Liver (tissue), 8 donors: ENCODE measurements at regions not wholly inside any gene's neighbourhood (a gene's known extent, or its start where the extent isn't known, plus 50 kb on each side); places are given as distances from the start of the nearest gene placed in this dataset.

ENCODE experiments used
- DNase-seq: peaks from one replicate; pipeline ENCODE4 v3.0.0-alpha.2; 2017; ENCODE audit warnings: low spot score
- H3K27ac ChIP-seq, 2 donors: one replicate each; pipeline ENCODE4 v1.7.0; 2013; ENCODE audit warnings: inconsistent platforms in 2 of 2, low read length in 2 of 2, control low read depth in 1 of 2, low read depth in 1 of 2, mild to moderate bottlenecking in 1 of 2
- H3K27me3 ChIP-seq, 4 donors: one replicate each; pipeline versions ENCODE4 v1.6.1 to v1.7.0; 2013; ENCODE audit warnings: low read length in 3 of 4, inconsistent platforms in 1 of 4, mild to moderate bottlenecking in 1 of 4, moderate library complexity in 1 of 4; ENCODE audit not compliant: control insufficient read depth in 4 of 4, insufficient read depth in 4 of 4
- H3K36me3 ChIP-seq, 4 donors: one replicate each; pipeline versions ENCODE4 v1.6.1 to v1.7.0; 2013; ENCODE audit warnings: low read length in 3 of 4, mild to moderate bottlenecking in 3 of 4, low read depth in 1 of 4, moderate library complexity in 1 of 4; ENCODE audit not compliant: control insufficient read depth in 4 of 4, insufficient read depth in 3 of 4
- H3K4me1 ChIP-seq, 4 donors: one replicate each; pipeline versions ENCODE4 v1.6.1 to v1.7.0; 2013; ENCODE audit warnings: low read length in 3 of 4, mild to moderate bottlenecking in 3 of 4, moderate library complexity in 1 of 4; ENCODE audit not compliant: control insufficient read depth in 4 of 4, insufficient read depth in 4 of 4
- H3K4me3 ChIP-seq, 3 donors: one replicate each; pipeline versions ENCODE4 v1.6.1 to v1.7.0; 2013; ENCODE audit warnings: low read length in 3 of 3, control low read depth in 1 of 3, low read depth in 1 of 3, mild to moderate bottlenecking in 1 of 3
- H3K9ac ChIP-seq, 2 donors: one replicate each; pipeline ENCODE4 v1.7.0; 2013; ENCODE audit warnings: low read length in 2 of 2, mild to moderate bottlenecking in 2 of 2, moderate library complexity in 2 of 2, control low read depth in 1 of 2, low read depth in 1 of 2
- H3K9me3 ChIP-seq, 4 donors: one replicate each; pipeline versions ENCODE4 v1.6.1 to v1.7.0; 2013; ENCODE audit warnings: low read length in 3 of 4; ENCODE audit not compliant: control insufficient read depth in 4 of 4
- ATF3 ChIP-seq: IDR thresholded peaks from 2 replicates; pipeline ENCODE4 v1.6.1; 2016; ENCODE audit warnings: antibody characterized with exemption
- CTCF ChIP-seq: fragments of 150-350 bp; IDR thresholded peaks from 2 replicates; pipeline ENCODE4 v1.5.1; 2017; ENCODE audit warnings: improper control_type of control experiment, low read depth, low read length; ENCODE audit not compliant: missing input control
- EGR1 ChIP-seq, 2 donors: IDR thresholded peaks; 2 replicates each; pipeline ENCODE4 v1.6.1; 2016 to 2018; ENCODE audit warnings: antibody characterized with exemption in 2 of 2, low read depth in 2 of 2
- FOXA1 ChIP-seq: IDR thresholded peaks from 2 replicates; pipeline ENCODE4 v1.6.1; 2016; ENCODE audit warnings: antibody characterized with exemption
- FOXA2 ChIP-seq: IDR thresholded peaks from 2 replicates; pipeline ENCODE4 v1.6.1; 2016; ENCODE audit warnings: antibody characterized with exemption
- GABPA ChIP-seq, 2 donors: IDR thresholded peaks in 1 of 2; conservative IDR thresholded peaks in 1 of 2; 2 replicates each; pipeline ENCODE4 v1.6.1; 2016; ENCODE audit warnings: antibody characterized with exemption in 2 of 2, mild to moderate bottlenecking in 1 of 2, moderate library complexity in 1 of 2
- HNF4A ChIP-seq, 2 donors: conservative IDR thresholded peaks; 2 replicates each; pipeline ENCODE4 v1.6.1; 2016; ENCODE audit warnings: antibody characterized with exemption in 2 of 2, mild to moderate bottlenecking in 2 of 2
- HNF4G ChIP-seq: IDR thresholded peaks from 2 replicates; pipeline ENCODE4 v1.6.1; 2016; ENCODE audit warnings: antibody characterized with exemption
- JUND ChIP-seq, 2 donors: IDR thresholded peaks; 2 replicates each; pipeline ENCODE4 v1.6.1; 2016; ENCODE audit warnings: antibody characterized with exemption in 2 of 2
- MAX ChIP-seq: IDR thresholded peaks from 2 replicates; pipeline ENCODE4 v1.6.1; 2016; ENCODE audit warnings: antibody characterized with exemption
- NR2F2 ChIP-seq: IDR thresholded peaks from 2 replicates; pipeline ENCODE4 v1.6.1; 2016; ENCODE audit warnings: antibody characterized with exemption
- RAD21 ChIP-seq, 2 donors: IDR thresholded peaks; 2 replicates each; pipeline ENCODE4 v1.6.1; 2016; ENCODE audit warnings: antibody characterized with exemption in 2 of 2, mild to moderate bottlenecking in 2 of 2
- REST ChIP-seq: IDR thresholded peaks from 2 replicates; pipeline ENCODE4 v1.6.1; 2016; ENCODE audit warnings: antibody characterized with exemption, mild to moderate bottlenecking
- RXRA ChIP-seq, 2 donors: IDR thresholded peaks; 2 replicates each; pipeline ENCODE4 v1.6.1; 2017 to 2018; ENCODE audit warnings: antibody characterized with exemption in 2 of 2, mild to moderate bottlenecking in 1 of 2
- SP1 ChIP-seq: IDR thresholded peaks from 2 replicates; pipeline ENCODE4 v1.6.1; 2018; ENCODE audit warnings: antibody characterized with exemption, mild to moderate bottlenecking
- TAF1 ChIP-seq: conservative IDR thresholded peaks from 2 replicates; pipeline ENCODE4 v1.6.1; 2016; ENCODE audit warnings: antibody characterized with exemption, mild to moderate bottlenecking
- YY1 ChIP-seq: IDR thresholded peaks from 2 replicates; pipeline ENCODE4 v1.6.1; 2016; ENCODE audit warnings: antibody characterized with exemption, mild to moderate bottlenecking
- ZBTB33 ChIP-seq: IDR thresholded peaks from 2 replicates; pipeline ENCODE4 v1.6.1; 2016; ENCODE audit warnings: antibody characterized with exemption
- WGBS: extraction: QIAGEN DNeasy Blood & Tissue Kit; methylation state at CpG from one replicate; pipeline ENCODE4 v1.1.7; 2013; 5-methylcytosine and 5-hydroxymethylcytosine counted together
- donor health status: healthy.
- donor health status: healthy.
- donor health status: healthy.
- donor health status: healthy.
- donor health status: healthy.

- H3K36me3 ChIP-seq = no peaks in the 10 kb centered on the region
- H3K4me3 ChIP-seq = no peak overlapping the region
- H3K27me3 ChIP-seq = no peaks in the 10 kb centered on the region
- H3K4me1 ChIP-seq = peaks cover 0 to 7% (median 4%) of the 10 kb centered on the region in 4 donors
- 96% methylated on average over 3 of the region's 3 CpGs for WGBS
- no peak overlapping the region for H3K27ac ChIP-seq
- TF ChIP-seq RXRA (IDR thresholded peaks at IDR 0.05) (no peak), FOXA1 (no peak), CTCF (no peak), ZBTB33 (no peak), YY1 (no peak), HNF4G (no peak), ATF3 (no peak), RAD21 (IDR thresholded peaks at IDR 0.05) (no peak), FOXA2 (no peak), HNF4A (conservative IDR thresholded peaks at IDR 0.05) (no peak), NR2F2 (no peak), GABPA (IDR thresholded peaks at IDR 0.05 in 1 of 2, conservative IDR thresholded peaks at IDR 0.05 in 1 of 2) (no peak), TAF1 (no peak), JUND (IDR thresholded peaks at IDR 0.05) (no peak), SP1 (no peak), EGR1 (IDR thresholded peaks at IDR 0.05; ENCODE audit: low read depth in 2 of 2) (no peak), MAX (no peak), REST (no peak)
- no peaks in the 10 kb centered on the region for H3K9me3 ChIP-seq
- no peak overlapping the region for H3K9ac ChIP-seq
- DNase-seq = no peak
These were observed 116.3 kb downstream of the SNX5 start for GRCh38 chr20:17852323-17852722.

GRCh38 chr20:17850684-17851026 is 117.9 kb downstream of the SNX5 start:
- Histone ChIP-seq H3K36me3 (no peaks in the 10 kb centered on the region), H3K27me3 (no peaks in the 10 kb centered on the region), H3K9ac (no peak overlapping the region), H3K4me3 (no peak overlapping the region), H3K4me1 (peaks cover 0 to 7% (median 4%) of the 10 kb centered on the region in 4 donors), H3K27ac (peak overlapping the region in 1 of 2 donors; percentile 24), H3K9me3 (no peaks in the 10 kb centered on the region)
- no peak for TF ChIP-seq FOXA1
- peak; percentile 85 for TF ChIP-seq NR2F2
- 63% methylated on average over 4 of the region's 4 CpGs for WGBS
- DNase-seq = no peak
